GM12878 (cell line): ENCODE measurements at regions not wholly inside any gene's neighbourhood (a gene's known extent, or its start where the extent isn't known, plus 50 kb on each side); places are given as distances from the start of the nearest gene placed in this dataset.

ENCODE experiments used
- ATAC-seq: fragments of 200-7000 bp; cut with Tn5 transposase; 3 replicates; pipeline ENCODE4 v1.9.1; 2020; ENCODE audit warnings: mild to moderate bottlenecking, moderate library complexity
- BruUV-seq: library from RNA; stranded (reverse); fragments of 400-500 nt; replicated peaks from 2 replicates; lab custom pipeline; 2021; lab: Mats Ljungman, UMichigan
- CTCF ChIA-PET: fragments of 300-600 bp; sonication (Branson Sonifier 250); formaldehyde crosslinking; extraction: SDS; loops from one replicate; lab custom pipeline; 2021; ENCODE audit warnings: inconsistent platforms; lab: Yijun Ruan, JAX
- POLR2A ChIA-PET: fragments of 350-600 bp; formaldehyde crosslinking; extraction: SDS; loops from one replicate; lab custom pipeline; 2021; ENCODE audit warnings: inconsistent platforms; lab: Charles Lee
- RAD21 ChIA-PET: fragments of 300-600 bp; sonication (Branson Sonifier 250); formaldehyde crosslinking; loops from one replicate; lab custom pipeline; 2023; ENCODE audit warnings: antibody characterized with exemption; ENCODE audit not compliant: unreplicated experiment; lab: Charles Lee
- SMC1A ChIA-PET: fragments of 300-600 bp; sonication (Branson Sonifier 250); formaldehyde crosslinking; loops from one replicate; lab custom pipeline; 2023; ENCODE audit not compliant: unreplicated experiment, uncharacterized antibody; lab: Charles Lee
- DNase-seq: peaks from one replicate; pipeline ENCODE4 v3.0.0-alpha.2; 2011; ENCODE audit warnings: low read depth, low spot score
- FAIRE-seq: peaks from 3 replicates; lab custom pipeline; 2011; peaks lifted over from hg19 to GRCh38; lab: Jason Lieb, UNC
- H2AFZ ChIP-seq: 2 replicates; pipeline ENCODE4 v1.6.0; 2011; ENCODE audit warnings: low read depth, low read length, control low read depth; ENCODE audit not compliant: control insufficient read depth
- H3K27ac ChIP-seq: 2 replicates; pipeline ENCODE4 v1.5.1; 2011; ENCODE audit warnings: control low read depth; ENCODE audit not compliant: control insufficient read depth, insufficient read depth
- H3K27me3 ChIP-seq, 2 experiments: replicated peaks in 1 of 2; 2 replicates each; pipeline versions ENCODE4 v1.6.0 to v1.6.1; 2011; ENCODE audit warnings: low read length in 1 of 2; ENCODE audit not compliant: control insufficient read depth in 2 of 2, insufficient read depth in 2 of 2
- H3K36me3 ChIP-seq, 2 experiments: 2 replicates each; pipeline ENCODE4 v1.5.1; 2011; ENCODE audit warnings: low read length in 1 of 2; ENCODE audit not compliant: control insufficient read depth in 2 of 2, insufficient read depth in 2 of 2
- H3K4me1 ChIP-seq: 2 replicates; pipeline ENCODE4 v1.6.1; 2011; ENCODE audit warnings: mild to moderate bottlenecking, low read length, moderate library complexity, mixed read lengths; ENCODE audit not compliant: control insufficient read depth, insufficient read depth
- H3K4me2 ChIP-seq: 2 replicates; pipeline ENCODE4 v1.6.0; 2011; ENCODE audit warnings: control low read depth; ENCODE audit not compliant: control insufficient read depth, insufficient read depth
- H3K4me3 ChIP-seq: fragments of 200-600 bp; sonication (generic); 2 replicates; pipeline ENCODE4 v1.5.1; 2016
- H3K79me2 ChIP-seq: 2 replicates; pipeline ENCODE4 v1.6.0; 2011; ENCODE audit warnings: low read length; ENCODE audit not compliant: control insufficient read depth, insufficient read depth
- H3K9ac ChIP-seq: 2 replicates; pipeline ENCODE4 v1.8.0; 2011; ENCODE audit warnings: low read length, control low read depth, mixed read lengths; ENCODE audit not compliant: control insufficient read depth, insufficient read depth
- H3K9me3 ChIP-seq: replicated peaks from 3 replicates; pipeline ENCODE4 v1.5.1; 2011; ENCODE audit warnings: mild to moderate bottlenecking, low read length; ENCODE audit not compliant: control insufficient read depth, insufficient read depth
- H4K20me1 ChIP-seq: 2 replicates; pipeline ENCODE4 v1.6.0; 2011; ENCODE audit not compliant: control insufficient read depth, insufficient read depth
- BRCA1 ChIP-seq: IDR thresholded peaks from 2 replicates; pipeline ENCODE4 v1.6.1; 2011; ENCODE audit warnings: low read depth, low read length, improper control_type of control experiment
- CBX3 ChIP-seq: fragments of 200-600 bp; sonication (generic); IDR thresholded peaks from 2 replicates; pipeline ENCODE4 v1.6.1; 2016; ENCODE audit warnings: low read depth, borderline replicate concordance
- HCFC1 ChIP-seq: fragments of 150-350 bp; IDR thresholded peaks from 2 replicates; pipeline ENCODE4 v1.6.1; 2014; ENCODE audit warnings: low read length
- HSF1 ChIP-seq: fragments of 150-350 bp; IDR thresholded peaks from 2 replicates; pipeline ENCODE4 v1.6.1; 2014; ENCODE audit warnings: mild to moderate bottlenecking, low read depth, low read length
- IRF4 ChIP-seq: IDR thresholded peaks from 2 replicates; pipeline ENCODE4 v1.6.1; 2011; ENCODE audit warnings: low read depth, low read length
- MYC ChIP-seq: IDR thresholded peaks from 2 replicates; pipeline ENCODE4 v1.6.1; 2011; ENCODE audit warnings: mild to moderate bottlenecking, low read length, moderate library complexity, inconsistent platforms; ENCODE audit not compliant: insufficient read depth, insufficient replicate concordance, insufficient read length, severe bottlenecking
- NBN ChIP-seq: fragments of 450-650 bp; IDR thresholded peaks from 2 replicates; pipeline ENCODE4 v1.6.1; 2016
- RUNX3 ChIP-seq: IDR thresholded peaks from 2 replicates; pipeline ENCODE4 v1.6.1; 2012; ENCODE audit warnings: low read length, inconsistent platforms
- SIX5 ChIP-seq: IDR thresholded peaks from 2 replicates; pipeline ENCODE4 v1.6.1; 2011; ENCODE audit warnings: mild to moderate bottlenecking, low read depth, low read length, moderate library complexity; ENCODE audit not compliant: severe bottlenecking
- SREBF2 ChIP-seq: IDR thresholded peaks from 2 replicates; pipeline ENCODE4 v1.6.1; 2012; ENCODE audit warnings: mild to moderate bottlenecking, low read length
- WGBS: methylation state at CpG from one replicate; pipeline ENCODE4 v1.1.6; 2016; ENCODE audit warnings: low lambda C conversion rate; ENCODE audit not compliant: insufficient replicate concordance, insufficient coverage; ENCODE audit errors: missing lambda C conversion rate; 5-methylcytosine and 5-hydroxymethylcytosine counted together
- in situ Hi-C: fragments of 300-500 bp; cut with MboI; formaldehyde crosslinking; loops from 9 replicates; pipeline ENCODE4 v1.14.3; 2018; ENCODE audit warnings: mixed read lengths
- intact Hi-C: fragments of 100-400 bp; cut with micrococcal nuclease; formaldehyde crosslinking; loops from one replicate; pipeline ENCODE4 v1.14.2; 2022; ENCODE audit not compliant: unreplicated experiment
- TF ChIP-seq, protein P1 (sequence below): fragments of 450-650 bp; IDR thresholded peaks from 2 replicates; pipeline ENCODE4 v1.6.1; 2018; ENCODE audit warnings: borderline replicate concordance, mild to moderate bottlenecking; ENCODE audit not compliant: partially characterized antibody
- TF ChIP-seq, protein P2 (sequence below): fragments of 150-350 bp; IDR thresholded peaks from 2 replicates; pipeline ENCODE4 v1.6.1; 2016; ENCODE audit warnings: low read depth, low read length

GRCh38 chr10:91124016-91124415, 96.4 kb upstream of the PCGF5 start (continued):
- TF ChIP-seq, protein P1, sequence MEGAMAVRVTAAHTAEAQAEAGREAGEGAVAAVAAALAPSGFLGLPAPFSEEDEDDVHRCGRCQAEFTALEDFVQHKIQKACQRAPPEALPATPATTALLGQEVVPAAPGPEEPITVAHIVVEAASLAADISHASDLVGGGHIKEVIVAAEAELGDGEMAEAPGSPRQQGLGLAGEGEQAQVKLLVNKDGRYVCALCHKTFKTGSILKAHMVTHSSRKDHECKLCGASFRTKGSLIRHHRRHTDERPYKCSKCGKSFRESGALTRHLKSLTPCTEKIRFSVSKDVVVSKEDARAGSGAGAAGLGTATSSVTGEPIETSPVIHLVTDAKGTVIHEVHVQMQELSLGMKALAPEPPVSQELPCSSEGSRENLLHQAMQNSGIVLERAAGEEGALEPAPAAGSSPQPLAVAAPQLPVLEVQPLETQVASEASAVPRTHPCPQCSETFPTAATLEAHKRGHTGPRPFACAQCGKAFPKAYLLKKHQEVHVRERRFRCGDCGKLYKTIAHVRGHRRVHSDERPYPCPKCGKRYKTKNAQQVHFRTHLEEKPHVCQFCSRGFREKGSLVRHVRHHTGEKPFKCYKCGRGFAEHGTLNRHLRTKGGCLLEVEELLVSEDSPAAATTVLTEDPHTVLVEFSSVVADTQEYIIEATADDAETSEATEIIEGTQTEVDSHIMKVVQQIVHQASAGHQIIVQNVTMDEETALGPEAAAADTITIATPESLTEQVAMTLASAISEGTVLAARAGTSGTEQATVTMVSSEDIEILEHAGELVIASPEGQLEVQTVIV: no peak

DNA sequence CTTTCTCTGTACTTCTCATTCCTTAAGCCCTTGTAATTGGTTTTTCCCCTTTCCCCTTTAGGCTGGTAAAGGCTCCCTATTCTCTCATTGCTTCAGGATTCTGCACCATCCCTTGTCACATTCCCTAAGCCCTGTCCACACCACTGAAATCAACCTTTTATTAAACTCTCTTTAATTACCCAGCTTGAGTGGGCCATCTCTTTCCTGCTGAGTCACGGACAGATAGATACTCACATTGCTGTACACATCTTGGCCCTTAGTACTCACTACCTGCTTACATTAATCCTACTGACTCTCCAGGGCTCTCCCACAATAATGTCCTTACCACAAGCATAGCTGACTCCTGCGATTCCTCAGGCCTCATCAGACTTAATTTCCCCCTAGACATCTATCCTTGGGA, 94.0 kb upstream of the PCGF5 start:
- Histone ChIP-seq H4K20me1 (no peaks in the 10 kb centered on the region), H3K9me3 (no peaks in the 10 kb centered on the region)
- no peak for TF ChIP-seq SIX5
- no peak for TF ChIP-seq NBN
- no peak for TF ChIP-seq MYC
- TF ChIP-seq, protein P2, sequence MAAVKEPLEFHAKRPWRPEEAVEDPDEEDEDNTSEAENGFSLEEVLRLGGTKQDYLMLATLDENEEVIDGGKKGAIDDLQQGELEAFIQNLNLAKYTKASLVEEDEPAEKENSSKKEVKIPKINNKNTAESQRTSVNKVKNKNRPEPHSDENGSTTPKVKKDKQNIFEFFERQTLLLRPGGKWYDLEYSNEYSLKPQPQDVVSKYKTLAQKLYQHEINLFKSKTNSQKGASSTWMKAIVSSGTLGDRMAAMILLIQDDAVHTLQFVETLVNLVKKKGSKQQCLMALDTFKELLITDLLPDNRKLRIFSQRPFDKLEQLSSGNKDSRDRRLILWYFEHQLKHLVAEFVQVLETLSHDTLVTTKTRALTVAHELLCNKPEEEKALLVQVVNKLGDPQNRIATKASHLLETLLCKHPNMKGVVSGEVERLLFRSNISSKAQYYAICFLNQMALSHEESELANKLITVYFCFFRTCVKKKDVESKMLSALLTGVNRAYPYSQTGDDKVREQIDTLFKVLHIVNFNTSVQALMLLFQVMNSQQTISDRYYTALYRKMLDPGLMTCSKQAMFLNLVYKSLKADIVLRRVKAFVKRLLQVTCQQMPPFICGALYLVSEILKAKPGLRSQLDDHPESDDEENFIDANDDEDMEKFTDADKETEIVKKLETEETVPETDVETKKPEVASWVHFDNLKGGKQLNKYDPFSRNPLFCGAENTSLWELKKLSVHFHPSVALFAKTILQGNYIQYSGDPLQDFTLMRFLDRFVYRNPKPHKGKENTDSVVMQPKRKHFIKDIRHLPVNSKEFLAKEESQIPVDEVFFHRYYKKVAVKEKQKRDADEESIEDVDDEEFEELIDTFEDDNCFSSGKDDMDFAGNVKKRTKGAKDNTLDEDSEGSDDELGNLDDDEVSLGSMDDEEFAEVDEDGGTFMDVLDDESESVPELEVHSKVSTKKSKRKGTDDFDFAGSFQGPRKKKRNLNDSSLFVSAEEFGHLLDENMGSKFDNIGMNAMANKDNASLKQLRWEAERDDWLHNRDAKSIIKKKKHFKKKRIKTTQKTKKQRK: no peak
- TF ChIP-seq SREBF2: no peak
- no peak for TF ChIP-seq HSF1
- no peak for TF ChIP-seq IRF4
- no peak for TF ChIP-seq RUNX3
- no peak for TF ChIP-seq BRCA1
- no peak for TF ChIP-seq HCFC1
- TF ChIP-seq CBX3: no peak
- TF ChIP-seq, all 136 proteins: peak for 0
- H3K9ac ChIP-seq: no peak overlapping the region
- H3K4me1 ChIP-seq: no peaks in the 10 kb centered on the region
- ATAC-seq (no peak), FAIRE-seq (no peak), DNase-seq (no peak)
- ChIA-PET RAD21 (no interaction called here), POLR2A (no interaction called here), CTCF (interaction anchor here (0.7 to 1.4 kb wide), 2 partner anchors 10 to 116 kb away, joined by 3 to 5 read pairs; no protein-coding TSS in a partner anchor), SMC1A (interaction anchor here (1.2 kb wide), 1 partner anchor 124 kb away, joined by 3 read pairs; no protein-coding TSS in a partner anchor)
- H3K4me3 ChIP-seq: no peak overlapping the region
- WGBS: 38% methylated on average over 2 of the region's 2 CpGs
- no peaks in the 10 kb centered on the region for H3K27me3 ChIP-seq
- intact Hi-C loops (no loop called here), in situ Hi-C loops (no loop called here)
- no peak overlapping the region for H3K27ac ChIP-seq
- no peaks in the 10 kb centered on the region for H3K79me2 ChIP-seq
- H3K4me2 ChIP-seq: no peak overlapping the region
- H3K36me3 ChIP-seq: no peaks in the 10 kb centered on the region
- BruUV-seq: no TSS peak
- H2AFZ ChIP-seq: no peak overlapping the region
